ENCODE measurements at regions not wholly inside any gene's neighbourhood (a gene's known extent, or its start where the extent isn't known, plus 50 kb on each side); places are given as distances from the start of the nearest gene placed in this dataset.

GRCh38 chr7:69211336-69211735, 386.9 kb upstream of the AUTS2 start (continued):
- TF ChIP-seq KDM4A (IDR thresholded peaks at IDR 0.05; ENCODE audit: low read depth, low read length, severe bottlenecking) = no peak

Data from H1 (cell line).